SK-N-SH (cell line): ENCODE measurements at regions not wholly inside any gene's neighbourhood (a gene's known extent, or its start where the extent isn't known, plus 50 kb on each side); places are given as distances from the start of the nearest gene placed in this dataset.
A peak's percentile ranks its signal among the peaks of the same experiment; 100 is the strongest.

Source experiments
- CTCF ChIP-seq: fragments of 200-600 bp; sonication (generic); IDR thresholded peaks from 2 replicates; pipeline ENCODE4 v1.6.1; 2017; ENCODE audit warnings: antibody characterized with exemption, mild to moderate bottlenecking, moderate library complexity
- EP300 ChIP-seq, 2 experiments: IDR thresholded peaks; 2 replicates each; pipeline versions ENCODE4 v1.4.0 to v1.6.1; 2012; ENCODE audit warnings: borderline replicate concordance in 1 of 2, low read depth in 1 of 2, low read length in 1 of 2
- SMC3 ChIP-seq: IDR thresholded peaks from 2 replicates; pipeline ENCODE4 v1.6.1; 2012; ENCODE audit warnings: low read depth, low read length, improper control_type of control experiment

DNA sequence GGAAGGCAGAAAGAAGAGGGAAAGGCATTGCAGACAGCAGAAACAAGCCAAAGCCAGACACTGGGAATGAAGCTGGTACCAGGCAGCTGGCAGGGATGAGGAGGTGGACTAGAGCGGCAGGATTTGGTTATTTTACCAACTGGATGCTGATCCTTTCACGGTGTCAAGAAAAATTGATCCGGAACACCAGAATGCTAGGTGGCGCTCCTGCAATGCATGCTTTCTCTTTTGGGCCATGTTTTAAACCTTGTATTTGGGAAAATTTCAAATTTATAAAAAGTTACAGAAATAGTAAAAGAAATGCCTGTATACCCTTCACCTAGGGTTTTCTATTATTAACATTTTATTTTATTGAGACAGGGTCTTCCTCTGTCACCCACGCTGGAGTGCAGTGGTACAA is 224.7 kb downstream of the SOX9 start:
- TF ChIP-seq CTCF (peak; percentile 24), SMC3 (no peak), EP300 (IDR thresholded peaks at IDR 0.05; ENCODE audit: borderline replicate concordance in 1 of 2, low read depth in 1 of 2, low read length in 1 of 2) (no peak)
